ENCODE measurements at regions not wholly inside any gene's neighbourhood (a gene's known extent, or its start where the extent isn't known, plus 50 kb on each side); places are given as distances from the start of the nearest gene placed in this dataset.

- H3K9ac ChIP-seq: no peak overlapping the region
- H4K20me1 ChIP-seq (ENCODE audit: insufficient read depth): no peaks in the 10 kb centered on the region
- no peaks in the 10 kb centered on the region for H3K27me3 ChIP-seq (ENCODE audit: insufficient read depth, low read depth)
- H3K4me1 ChIP-seq (ENCODE audit: low read depth, poor library complexity, severe bottlenecking): no peaks in the 10 kb centered on the region
- no peak overlapping the region for H2AFZ ChIP-seq (ENCODE audit: low read depth)
- no peaks in the 10 kb centered on the region for H3K79me2 ChIP-seq (ENCODE audit: insufficient read depth, low read depth)
- TF ChIP-seq CTCF (conservative IDR thresholded peaks at IDR 0.05; ENCODE audit: low read depth, low read length): no peak
- H3K4me2 ChIP-seq: no peak overlapping the region
- H3K27ac ChIP-seq: no peak overlapping the region
- H3K36me3 ChIP-seq (ENCODE audit: insufficient read depth): no peaks in the 10 kb centered on the region
- no peak overlapping the region for H3K4me3 ChIP-seq (IDR thresholded peaks at IDR 0.05; ENCODE audit: insufficient read depth, low read depth, low read length)
These were observed 199.8 kb downstream of the TENT5A start for GRCh38 chr6:81552644-81553043.

- H2AFZ ChIP-seq (ENCODE audit: low read depth): no peak overlapping the region
- H3K27ac ChIP-seq: no peak overlapping the region
- no peaks in the 10 kb centered on the region for H3K4me1 ChIP-seq (ENCODE audit: low read depth, poor library complexity, severe bottlenecking)
- H3K4me3 ChIP-seq (IDR thresholded peaks at IDR 0.05; ENCODE audit: insufficient read depth, low read depth, low read length): no peak overlapping the region
- H3K79me2 ChIP-seq (ENCODE audit: insufficient read depth, low read depth): no peaks in the 10 kb centered on the region
- no peak overlapping the region for H3K9ac ChIP-seq
- H3K27me3 ChIP-seq (ENCODE audit: insufficient read depth, low read depth): no peaks in the 10 kb centered on the region
- H3K36me3 ChIP-seq (ENCODE audit: insufficient read depth): no peaks in the 10 kb centered on the region
- no peaks in the 10 kb centered on the region for H4K20me1 ChIP-seq (ENCODE audit: insufficient read depth)
- H3K4me2 ChIP-seq: no peak overlapping the region
- no peak for TF ChIP-seq CTCF (conservative IDR thresholded peaks at IDR 0.05; ENCODE audit: low read depth, low read length)
These were observed 205.3 kb downstream of the TENT5A start for GRCh38 chr6:81547149-81547548.

- no peaks in the 10 kb centered on the region for H3K36me3 ChIP-seq (ENCODE audit: insufficient read depth)
- H3K27me3 ChIP-seq (ENCODE audit: insufficient read depth, low read depth): no peaks in the 10 kb centered on the region
- H3K27ac ChIP-seq: no peak overlapping the region
- H3K4me3 ChIP-seq (IDR thresholded peaks at IDR 0.05; ENCODE audit: insufficient read depth, low read depth, low read length): no peak overlapping the region
- no peaks in the 10 kb centered on the region for H3K79me2 ChIP-seq (ENCODE audit: insufficient read depth, low read depth)
- H2AFZ ChIP-seq (ENCODE audit: low read depth): no peak overlapping the region
- H4K20me1 ChIP-seq (ENCODE audit: insufficient read depth): no peaks in the 10 kb centered on the region
- no peak overlapping the region for H3K9ac ChIP-seq
- H3K4me1 ChIP-seq (ENCODE audit: low read depth, poor library complexity, severe bottlenecking): peaks cover 18% of the 10 kb centered on the region
- no peak for TF ChIP-seq CTCF (conservative IDR thresholded peaks at IDR 0.05; ENCODE audit: low read depth, low read length)
- H3K4me2 ChIP-seq: no peak overlapping the region
These were observed 217.5 kb downstream of the TENT5A start for GRCh38 chr6:81534934-81535465.

- Histone ChIP-seq H3K4me2 (peak overlapping the region; percentile 24; the same call in 1 of the 2 replicates), H3K4me3 (IDR thresholded peaks at IDR 0.05; ENCODE audit: insufficient read depth, low read depth, low read length) (no peak overlapping the region), H3K79me2 (ENCODE audit: insufficient read depth, low read depth) (no peaks in the 10 kb centered on the region), H3K36me3 (ENCODE audit: insufficient read depth) (no peaks in the 10 kb centered on the region), H3K27me3 (ENCODE audit: insufficient read depth, low read depth) (no peaks in the 10 kb centered on the region), H3K4me1 (ENCODE audit: low read depth, poor library complexity, severe bottlenecking) (peaks cover 18% of the 10 kb centered on the region), H3K9ac (no peak overlapping the region), H3K27ac (peak overlapping the region; percentile 21; the same call in 1 of the 2 replicates), H4K20me1 (ENCODE audit: insufficient read depth) (no peaks in the 10 kb centered on the region), H2AFZ (ENCODE audit: low read depth) (peak overlapping the region; percentile 28; the same call in 1 of the 2 replicates)
- TF ChIP-seq CTCF (conservative IDR thresholded peaks at IDR 0.05; ENCODE audit: low read depth, low read length): no peak
These were observed 220.5 kb downstream of the TENT5A start for GRCh38 chr6:81531869-81532561.
